Spleen (tissue), 11 donors: ENCODE measurements at regions not wholly inside any gene's neighbourhood (a gene's known extent, or its start where the extent isn't known, plus 50 kb on each side); places are given as distances from the start of the nearest gene placed in this dataset.
"Not testable (repeated sequence)": the region's sequence is repeated elsewhere in the genome, so short reads cannot be mapped to it uniquely, and the experiment has no call there.

Source experiments
- DNase-seq: peaks from one replicate; pipeline ENCODE4 v3.0.0-alpha.2; 2020
- H3K27ac ChIP-seq, 8 donors: fragments of 200-600 bp; sonication (generic) in 7 of 8; 1 replicate in 4 of 8; 2 replicates in 4 of 8; pipeline versions ENCODE4 v1.5.0 to v1.8.0; 2016 to 2021; ENCODE audit warnings: inconsistent platforms in 4 of 8, mild to moderate bottlenecking in 4 of 8, moderate library complexity in 1 of 8
- H3K27me3 ChIP-seq, 7 donors: fragments of 200-600 bp; sonication (generic) in 6 of 7; replicated peaks in 1 of 7; 1 replicate in 4 of 7; 2 replicates in 3 of 7; pipeline versions ENCODE4 v1.5.0 to v1.8.0; 2016 to 2021; ENCODE audit warnings: inconsistent platforms in 3 of 7, mild to moderate bottlenecking in 1 of 7
- H3K36me3 ChIP-seq, 6 donors: fragments of 200-600 bp; sonication (generic) in 5 of 6; 1 replicate in 4 of 6; 2 replicates in 2 of 6; pipeline versions ENCODE4 v1.5.0 to v1.8.0; 2016 to 2021; ENCODE audit warnings: inconsistent platforms in 2 of 6
- H3K4me1 ChIP-seq, 6 donors: fragments of 200-600 bp; sonication (generic) in 5 of 6; 1 replicate in 3 of 6; 2 replicates in 3 of 6; pipeline versions ENCODE4 v1.5.0 to v1.8.0; 2016 to 2021; ENCODE audit warnings: inconsistent platforms in 3 of 6
- H3K4me3 ChIP-seq, 8 donors: fragments of 200-600 bp; sonication (generic) in 7 of 8; 1 replicate in 4 of 8; 2 replicates in 4 of 8; pipeline versions ENCODE4 v1.5.0 to v1.8.0; 2016 to 2021; ENCODE audit warnings: inconsistent platforms in 4 of 8, mild to moderate bottlenecking in 4 of 8, moderate library complexity in 2 of 8
- H3K9me3 ChIP-seq, 8 donors: fragments of 200-600 bp; sonication (generic) in 7 of 8; 1 replicate in 4 of 8; 2 replicates in 4 of 8; pipeline versions ENCODE4 v1.5.0 to v1.8.0; 2016 to 2021; ENCODE audit warnings: inconsistent platforms in 4 of 8
- CTCF ChIP-seq, 11 experiments: fragments of 200-600 bp in 7 of 11; fragments of 450-650 bp in 4 of 11; sonication (generic) in 4 of 11; IDR thresholded peaks in 8 of 11; conservative IDR thresholded peaks in 3 of 11; 1 replicate in 7 of 11; 2 replicates in 4 of 11; pipeline versions ENCODE4 v1.4.0 to v1.8.0; 2016 to 2021; ENCODE audit warnings: antibody characterized with exemption in 11 of 11, inconsistent platforms in 4 of 11, mild to moderate bottlenecking in 1 of 11
- POLR2A ChIP-seq, 3 donors: fragments of 450-650 bp; IDR thresholded peaks; one replicate each; pipeline ENCODE4 v1.5.1; 2017; ENCODE audit warnings: antibody characterized with exemption in 3 of 3, mild to moderate bottlenecking in 1 of 3
- POLR2AphosphoS5 ChIP-seq, 3 donors: sonication (generic); formaldehyde crosslinking; IDR thresholded peaks; one replicate each; pipeline ENCODE4 v1.5.1; 2017; ENCODE audit warnings: antibody characterized with exemption in 3 of 3
- WGBS, 5 donors: extraction: QIAGEN DNeasy Blood & Tissue Kit in 3 of 5; methylation state at CpG; one replicate each; pipeline versions ENCODE4 v1.1.5 to v1.1.7; 2013 to 2018; 5-methylcytosine and 5-hydroxymethylcytosine counted together
- intact Hi-C: fragments of 100-400 bp; cut with DNase I; formaldehyde crosslinking; loops from one replicate; pipeline ENCODE4 v1.15.0; 2023; ENCODE audit warnings: low total_unique reads
- donor health status: healthy with polysubstance abuse.
- donor health status: DM: no; HTN: no; CAD: no; lungs with moderate emphysema.
- donor health status: DM: no; HTN: no; CAD: no.
- donor health status: Bipolar disorder and iron deficiency.
- donor health status: healthy.
- donor health status: DM: no; HTN: no; CAD: no.
- donor health status: DM: yes; HTN: yes; CAD: no.

GRCh38 chr10:37490266-37490665 lies 364.9 kb downstream of the ANKRD30A start:
- Histone ChIP-seq H3K27me3 (no peaks in the 10 kb centered on the region), H3K36me3 (no peaks in the 10 kb centered on the region), H3K9me3 (peaks cover 0 to 48% (median 13%) of the 10 kb centered on the region in 8 donors), H3K27ac (no peak overlapping the region), H3K4me3 (no peak overlapping the region), H3K4me1 (no peaks in the 10 kb centered on the region)
- TF ChIP-seq POLR2AphosphoS5 (IDR thresholded peaks at IDR 0.05) (no peak), CTCF (IDR thresholded peaks at IDR 0.05 in 8 of 11, conservative IDR thresholded peaks at IDR 0.05 in 3 of 11) (no peak), POLR2A (IDR thresholded peaks at IDR 0.05) (no peak)
- no peak for DNase-seq
- WGBS, 5 donors = 77 to 90% (median 82%) methylated on average over 4 of the region's 4 CpGs
- intact Hi-C loops = no loop called here

- H3K4me3 ChIP-seq = no peak overlapping the region
- peaks cover 0 to 53% (median 13%) of the 10 kb centered on the region in 8 donors for H3K9me3 ChIP-seq
- no peak overlapping the region for H3K27ac ChIP-seq
- no peaks in the 10 kb centered on the region for H3K4me1 ChIP-seq
- no peak for DNase-seq
- intact Hi-C loops = no loop called here
- H3K36me3 ChIP-seq = no peaks in the 10 kb centered on the region
- TF ChIP-seq CTCF (IDR thresholded peaks at IDR 0.05 in 8 of 11, conservative IDR thresholded peaks at IDR 0.05 in 3 of 11) = no peak
- WGBS, 5 donors = 84 to 100% (median 93%) methylated on average over 1 of the region's 1 CpG
- no peaks in the 10 kb centered on the region for H3K27me3 ChIP-seq
These were observed 364.2 kb downstream of the ANKRD30A start for GRCh38 chr10:37489658-37490003.

- TF ChIP-seq POLR2A (IDR thresholded peaks at IDR 0.05) = no peak
- TF ChIP-seq POLR2AphosphoS5 (IDR thresholded peaks at IDR 0.05) = no peak
- no peak for TF ChIP-seq CTCF (IDR thresholded peaks at IDR 0.05 in 8 of 11, conservative IDR thresholded peaks at IDR 0.05 in 3 of 11)
- no peaks in the 10 kb centered on the region for H3K27me3 ChIP-seq
- H3K4me3 ChIP-seq = no peak overlapping the region
- intact Hi-C loops = no loop called here
- peaks cover 0 to 59% (median 13%) of the 10 kb centered on the region in 8 donors for H3K9me3 ChIP-seq
- H3K27ac ChIP-seq = no peak overlapping the region
- H3K36me3 ChIP-seq = no peaks in the 10 kb centered on the region
- 75 to 83% (median 76%) methylated on average over 10 of the region's 10 CpGs for WGBS, 5 donors
- DNase-seq = no peak
- no peaks in the 10 kb centered on the region for H3K4me1 ChIP-seq
These were observed 363.6 kb downstream of the ANKRD30A start for GRCh38 chr10:37488792-37489657.

- DNase-seq, H3K36me3 ChIP-seq, intact Hi-C loops, H3K27ac ChIP-seq, H3K4me1 ChIP-seq, H3K4me3 ChIP-seq, H3K27me3 ChIP-seq: not testable (repeated sequence)
- WGBS, 5 donors = 84 to 89% (median 85%) methylated on average over 5 of the region's 5 CpGs
- H3K9me3 ChIP-seq = peaks cover 0 to 35% (median 8%) of the 10 kb centered on the region in 8 donors
These were observed 355.2 kb downstream of the ANKRD30A start for GRCh38 chr10:37480596-37480995.
